Stomach (tissue), 8 donors: ENCODE measurements at regions not wholly inside any gene's neighbourhood (a gene's known extent, or its start where the extent isn't known, plus 50 kb on each side); places are given as distances from the start of the nearest gene placed in this dataset.

Source experiments
- DNase-seq, 2 donors: peaks; one replicate each; pipeline versions ENCODE4 v3.0.0 to v3.0.0-alpha.2; 2013 to 2019
- H3K27ac ChIP-seq, 5 donors: fragments of 200-600 bp in 4 of 5; sonication (generic) in 4 of 5; one replicate each; pipeline ENCODE4 v1.5.1; 2013 to 2019; ENCODE audit warnings: mild to moderate bottlenecking in 1 of 5, moderate library complexity in 1 of 5
- H3K27me3 ChIP-seq, 3 donors: fragments of 200-600 bp; sonication (generic); one replicate each; pipeline ENCODE4 v1.5.1; 2017 to 2019; ENCODE audit warnings: mixed run types in 1 of 3
- H3K36me3 ChIP-seq, 4 donors: fragments of 200-600 bp; sonication (generic); 1 replicate in 3 of 4; 2 replicates in 1 of 4; pipeline ENCODE4 v1.5.1; 2016 to 2019
- H3K4me1 ChIP-seq, 4 donors: fragments of 200-600 bp; sonication (generic); one replicate each; pipeline ENCODE4 v1.5.1; 2016 to 2019
- H3K4me3 ChIP-seq, 4 donors: fragments of 200-600 bp; sonication (generic) in 3 of 4; one replicate each; pipeline ENCODE4 v1.5.1; 2016 to 2019; ENCODE audit warnings: mild to moderate bottlenecking in 1 of 4
- H3K9me3 ChIP-seq, 4 donors: fragments of 200-600 bp; sonication (generic); one replicate each; pipeline ENCODE4 v1.5.1; 2016 to 2019
- EP300 ChIP-seq: sonication (generic); formaldehyde crosslinking; IDR thresholded peaks from one replicate; pipeline ENCODE4 v1.6.1; 2017; ENCODE audit warnings: antibody characterized with exemption
- POLR2A ChIP-seq, 4 donors: fragments of 450-650 bp; IDR thresholded peaks; one replicate each; pipeline ENCODE4 v1.6.1; 2016; ENCODE audit warnings: antibody characterized with exemption in 4 of 4, control low read depth in 2 of 4, mild to moderate bottlenecking in 1 of 4, moderate library complexity in 1 of 4
- POLR2AphosphoS5 ChIP-seq, 3 donors: sonication (generic); formaldehyde crosslinking; IDR thresholded peaks; one replicate each; pipeline ENCODE4 v1.6.1; 2016; ENCODE audit warnings: antibody characterized with exemption in 3 of 3
- WGBS, 5 donors: extraction: QIAGEN DNeasy Blood & Tissue Kit in 3 of 5; methylation state at CpG; one replicate each; pipeline versions ENCODE4 v1.1.5 to v1.1.7; 2013 to 2018; 5-methylcytosine and 5-hydroxymethylcytosine counted together
- intact Hi-C: fragments of 100-400 bp; cut with DNase I; formaldehyde crosslinking; loops from one replicate; pipeline ENCODE4 v1.15.1; 2023; ENCODE audit warnings: low total_unique reads
- TF ChIP-seq, protein P1 (sequence below), 7 experiments: fragments of 450-650 bp in 4 of 7; fragments of 200-600 bp in 3 of 7; sonication (generic) in 3 of 7; IDR thresholded peaks; one replicate each; pipeline ENCODE4 v1.5.1; 2016 to 2019; ENCODE audit warnings: antibody characterized with exemption in 7 of 7, control low read depth in 2 of 7, mild to moderate bottlenecking in 1 of 7
- donor health status: healthy with polysubstance abuse.
- donor health status: Bipolar disorder and iron deficiency.
- donor health status: healthy.

DNA sequence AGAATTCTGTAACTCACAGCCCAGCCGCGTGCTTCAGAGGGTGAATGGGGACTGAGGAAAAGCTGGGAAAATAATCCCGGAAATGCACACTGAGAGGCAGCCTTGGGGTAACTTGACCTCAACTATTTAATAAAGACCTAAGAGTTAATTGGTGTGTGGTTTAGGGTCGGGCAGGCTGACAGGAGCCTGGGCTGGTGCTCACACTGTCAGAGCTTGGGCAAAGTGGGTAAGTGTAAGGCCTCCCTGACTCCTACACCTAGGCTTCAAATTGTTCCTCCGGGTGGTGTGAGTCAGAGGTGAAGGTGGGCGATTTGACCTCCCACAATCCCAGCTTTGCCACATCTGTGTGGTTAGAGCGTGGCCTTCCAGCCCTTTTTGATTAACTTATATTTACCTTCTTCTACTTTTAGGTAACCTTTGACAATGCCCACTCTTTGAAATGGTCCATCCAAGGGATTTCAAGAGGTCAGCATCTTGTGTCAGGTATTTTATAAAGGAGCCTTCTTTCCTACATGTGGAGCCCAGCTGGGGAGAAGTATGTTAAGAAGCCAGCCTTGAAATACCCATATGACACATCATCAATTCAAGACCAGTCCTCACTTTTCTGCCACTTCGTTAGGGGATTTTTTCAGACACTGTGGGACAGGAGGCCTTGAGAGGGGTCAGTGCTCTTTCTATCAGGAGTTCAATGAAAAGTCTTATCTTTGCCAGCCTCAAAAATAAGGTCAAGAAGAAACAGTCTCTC lies 114.2 kb downstream of the NUFIP1 start:
- TF ChIP-seq, protein P1, sequence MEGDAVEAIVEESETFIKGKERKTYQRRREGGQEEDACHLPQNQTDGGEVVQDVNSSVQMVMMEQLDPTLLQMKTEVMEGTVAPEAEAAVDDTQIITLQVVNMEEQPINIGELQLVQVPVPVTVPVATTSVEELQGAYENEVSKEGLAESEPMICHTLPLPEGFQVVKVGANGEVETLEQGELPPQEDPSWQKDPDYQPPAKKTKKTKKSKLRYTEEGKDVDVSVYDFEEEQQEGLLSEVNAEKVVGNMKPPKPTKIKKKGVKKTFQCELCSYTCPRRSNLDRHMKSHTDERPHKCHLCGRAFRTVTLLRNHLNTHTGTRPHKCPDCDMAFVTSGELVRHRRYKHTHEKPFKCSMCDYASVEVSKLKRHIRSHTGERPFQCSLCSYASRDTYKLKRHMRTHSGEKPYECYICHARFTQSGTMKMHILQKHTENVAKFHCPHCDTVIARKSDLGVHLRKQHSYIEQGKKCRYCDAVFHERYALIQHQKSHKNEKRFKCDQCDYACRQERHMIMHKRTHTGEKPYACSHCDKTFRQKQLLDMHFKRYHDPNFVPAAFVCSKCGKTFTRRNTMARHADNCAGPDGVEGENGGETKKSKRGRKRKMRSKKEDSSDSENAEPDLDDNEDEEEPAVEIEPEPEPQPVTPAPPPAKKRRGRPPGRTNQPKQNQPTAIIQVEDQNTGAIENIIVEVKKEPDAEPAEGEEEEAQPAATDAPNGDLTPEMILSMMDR (IDR thresholded peaks at IDR 0.05): no peak
- TF ChIP-seq EP300 (no peak), POLR2A (IDR thresholded peaks at IDR 0.05) (no peak), POLR2AphosphoS5 (IDR thresholded peaks at IDR 0.05) (no peak)
- Histone ChIP-seq H3K27me3 (no peaks in the 10 kb centered on the region), H3K36me3 (no peaks in the 10 kb centered on the region), H3K9me3 (peaks cover 0 to 8% (median 2%) of the 10 kb centered on the region in 4 donors), H3K27ac (peak overlapping the region in 1 of 5 donors; percentile 73), H3K4me3 (no peak overlapping the region), H3K4me1 (peaks cover 11 to 33% (median 21%) of the 10 kb centered on the region in 4 donors)
- no peak for DNase-seq
- intact Hi-C loops: no loop called here
- 80 to 89% (median 82%) methylated on average over 8 of the region's 8 CpGs for WGBS, 5 donors

DNA sequence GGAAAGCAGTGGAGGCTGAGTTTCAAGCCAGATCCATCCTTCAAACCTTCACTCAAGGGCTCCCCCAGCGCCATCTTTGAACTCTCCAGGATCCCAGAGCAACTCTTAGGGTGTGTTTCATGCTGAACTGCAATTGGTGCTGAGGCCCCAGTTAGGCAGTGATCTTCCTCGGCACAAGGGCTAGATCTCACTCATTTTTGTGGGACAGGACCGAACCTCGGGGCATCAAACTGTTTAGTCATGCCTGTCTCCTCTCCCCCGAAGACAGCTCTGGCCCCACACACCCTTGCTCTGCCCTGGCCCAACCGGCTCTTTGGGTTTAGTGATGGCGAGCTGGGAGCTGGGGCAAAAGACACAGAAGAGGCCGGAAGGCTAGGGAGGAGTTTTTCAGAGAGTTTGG lies 115.1 kb downstream of the NUFIP1 start:
- Histone ChIP-seq H3K4me3 (no peak overlapping the region), H3K9me3 (peaks cover 0 to 8% (median 2%) of the 10 kb centered on the region in 4 donors), H3K4me1 (peaks cover 11 to 42% (median 21%) of the 10 kb centered on the region in 4 donors), H3K36me3 (no peaks in the 10 kb centered on the region), H3K27ac (peak overlapping the region in 4 of 5 donors; percentile 26 to 84 (median 52)), H3K27me3 (no peaks in the 10 kb centered on the region)
- 89 to 96% (median 95%) methylated on average over 8 of the region's 8 CpGs for WGBS, 5 donors
- intact Hi-C loops: no loop called here
- DNase-seq: no peak
- TF ChIP-seq, protein P1 (IDR thresholded peaks at IDR 0.05): no peak
- TF ChIP-seq EP300 (no peak), POLR2A (IDR thresholded peaks at IDR 0.05) (no peak), POLR2AphosphoS5 (IDR thresholded peaks at IDR 0.05) (no peak)

DNA sequence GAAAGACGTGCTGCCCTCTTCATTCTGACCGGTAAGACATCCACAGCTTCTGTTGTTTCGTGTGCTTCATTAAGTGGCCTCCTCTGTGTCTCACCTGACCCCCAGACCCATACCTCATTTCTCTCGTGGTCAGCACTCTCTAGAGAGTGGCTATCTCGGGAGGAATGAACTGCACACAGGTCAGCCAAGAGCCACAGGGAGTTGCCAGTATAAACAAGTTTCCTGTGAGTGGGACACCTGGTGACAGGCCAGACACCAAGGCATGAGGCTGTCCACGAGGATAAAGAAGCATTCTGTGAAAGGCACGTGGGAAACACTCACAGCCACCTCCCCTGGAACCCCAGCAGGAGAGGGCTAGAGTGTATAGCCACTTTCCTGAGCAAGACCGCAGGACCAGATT lies 115.8 kb downstream of the NUFIP1 start:
- intact Hi-C loops: no loop called here
- Histone ChIP-seq H3K4me3 (no peak overlapping the region), H3K27ac (peak overlapping the region; percentile 26 to 84 (median 58)), H3K27me3 (no peaks in the 10 kb centered on the region), H3K36me3 (no peaks in the 10 kb centered on the region), H3K9me3 (peaks cover 0 to 8% (median 2%) of the 10 kb centered on the region in 4 donors), H3K4me1 (peaks cover 11 to 42% (median 21%) of the 10 kb centered on the region in 4 donors)
- peak in 1 of 2 donors; percentile 78 for DNase-seq
- TF ChIP-seq POLR2AphosphoS5 (IDR thresholded peaks at IDR 0.05): peak in 1 of 3 donors; percentile 15
- no peak for TF ChIP-seq EP300
- 37 to 63% (median 44%) methylated on average over 7 to 8 of the region's 8 CpGs for WGBS, 5 donors

DNA sequence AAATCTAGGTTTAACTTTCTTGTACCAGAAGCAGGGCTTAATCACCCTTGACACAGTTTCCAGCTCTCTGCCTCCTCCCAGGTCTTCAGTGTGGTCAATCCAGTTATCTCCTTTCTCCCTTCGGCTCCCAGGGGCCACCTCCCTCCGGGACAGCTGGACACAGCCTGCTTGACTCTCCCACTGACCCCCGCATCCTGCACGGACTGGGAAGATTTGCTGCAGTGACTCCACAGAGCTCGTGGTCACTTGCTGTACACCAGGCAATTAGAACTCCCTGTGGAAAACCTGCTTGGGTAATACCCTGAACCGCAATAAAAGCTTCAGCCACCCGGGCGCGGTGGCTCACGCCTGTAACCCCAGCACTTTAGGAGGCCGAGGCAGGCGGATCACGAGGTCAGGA lies 116.5 kb downstream of the NUFIP1 start:
- no peak for DNase-seq
- H3K27me3 ChIP-seq: no peaks in the 10 kb centered on the region
- intact Hi-C loops: no loop called here

More for the DNA sequence above, 116.5 kb downstream of the NUFIP1 start:
- Histone ChIP-seq H3K4me1 (peaks cover 11 to 42% (median 21%) of the 10 kb centered on the region in 4 donors), H3K36me3 (no peaks in the 10 kb centered on the region), H3K4me3 (no peak overlapping the region), H3K27ac (peak overlapping the region in 3 of 5 donors; percentile 58 to 84 (median 73)), H3K9me3 (peaks cover 0 to 8% (median 2%) of the 10 kb centered on the region in 4 donors)
- 77 to 86% (median 81%) methylated on average over 13 of the region's 13 CpGs for WGBS, 5 donors
- no peak for TF ChIP-seq EP300
- TF ChIP-seq, protein P1 (IDR thresholded peaks at IDR 0.05): no peak
- TF ChIP-seq POLR2AphosphoS5 (IDR thresholded peaks at IDR 0.05): no peak
- no peak for TF ChIP-seq POLR2A (IDR thresholded peaks at IDR 0.05)
